ENCODE measurements at regions not wholly inside any gene's neighbourhood (a gene's known extent, or its start where the extent isn't known, plus 50 kb on each side); places are given as distances from the start of the nearest gene placed in this dataset.

DNA sequence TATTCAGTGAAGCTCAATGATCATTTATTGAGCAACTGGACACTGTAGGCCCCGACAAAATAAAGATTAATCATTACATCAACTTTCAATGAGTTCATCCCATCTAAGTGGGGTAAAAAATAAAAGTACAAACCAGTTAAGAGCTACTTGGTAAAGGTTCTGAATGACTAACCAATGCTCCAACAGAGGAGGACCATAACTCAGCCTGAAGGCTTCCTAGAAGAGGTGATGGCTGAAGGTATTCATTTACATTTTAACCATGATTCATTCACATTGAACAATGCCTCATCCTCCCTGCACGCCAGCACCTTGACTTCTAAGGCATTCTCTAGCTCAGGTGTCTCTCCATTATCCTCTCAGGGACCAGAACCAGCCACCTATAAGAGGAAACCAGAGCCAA lies 201.4 kb downstream of the ZNF462 start:
- DNase-seq (ENCODE audit: low spot score): no peak
- intact Hi-C loops (cut with DNase I): no loop called here

GRCh38 chr9:107065549-107065948 lies 202.6 kb downstream of the ZNF462 start:
- intact Hi-C loops (cut with DNase I): no loop called here
- DNase-seq (ENCODE audit: low spot score): no peak

- intact Hi-C loops (cut with DNase I): no loop called here
- no peak for DNase-seq (ENCODE audit: low spot score)
Measured at GRCh38 chr9:107067739-107068416, 204.9 kb downstream of the ZNF462 start.

GRCh38 chr9:107068581-107068980 lies 205.6 kb downstream of the ZNF462 start:
- intact Hi-C loops (cut with DNase I): no loop called here

DNA sequence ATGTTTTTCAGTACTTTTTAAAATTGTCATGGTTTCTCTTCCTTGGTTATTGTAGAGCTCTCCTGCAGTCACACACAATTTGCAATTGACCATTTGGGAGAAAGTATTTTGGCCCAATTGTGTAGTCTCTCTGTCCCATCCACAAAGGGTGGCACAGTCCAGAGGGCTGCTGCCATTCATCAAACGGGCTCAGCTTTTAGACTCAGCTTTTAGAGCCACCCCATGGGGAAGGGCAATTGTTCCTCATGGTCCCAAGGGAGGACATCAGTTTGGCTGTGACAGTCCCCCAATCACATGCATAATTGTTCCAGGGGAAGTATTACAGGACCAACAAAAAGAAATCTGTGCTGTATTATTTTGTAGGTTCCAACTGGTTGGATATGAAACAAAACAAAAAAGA lies 207.6 kb downstream of the ZNF462 start:
- no peak for DNase-seq (ENCODE audit: low spot score)
- intact Hi-C loops (cut with DNase I): no loop called here

More at GRCh38 chr9:107068581-107068980, 205.6 kb downstream of the ZNF462 start:
- DNase-seq (ENCODE audit: low spot score): no peak

DNA sequence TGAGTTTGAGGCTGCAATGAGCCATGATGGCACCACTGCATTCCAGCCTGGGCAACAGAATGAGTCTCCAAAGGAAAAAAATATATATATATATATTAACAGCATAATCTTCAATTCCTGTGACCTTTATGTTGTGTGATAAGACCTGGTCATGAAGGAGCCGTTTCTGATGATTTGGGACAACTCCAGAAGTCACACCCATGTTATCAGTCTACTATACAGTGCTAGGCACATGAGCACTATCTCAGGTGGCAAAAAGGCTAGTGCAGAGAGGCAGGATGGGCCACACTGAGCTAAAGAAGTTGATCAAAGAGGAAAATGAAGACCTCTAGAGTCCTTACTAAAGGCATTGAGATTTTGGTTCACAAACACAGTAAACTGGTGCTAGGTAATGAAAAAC lies 205.0 kb upstream of the RAD23B start:
- intact Hi-C loops (cut with DNase I): no loop called here
- no peak for DNase-seq (ENCODE audit: low spot score)

- intact Hi-C loops (cut with DNase I): no loop called here
- DNase-seq (ENCODE audit: low spot score): no peak
Measured at GRCh38 chr9:107079589-107079988, 203.5 kb upstream of the RAD23B start.

GRCh38 chr9:107080130-107080529 lies 202.9 kb upstream of the RAD23B start:
- no peak for DNase-seq (ENCODE audit: low spot score)
- intact Hi-C loops (cut with DNase I): no loop called here

- intact Hi-C loops (cut with DNase I): no loop called here
- no peak for DNase-seq (ENCODE audit: low spot score)
Measured at GRCh38 chr9:107086460-107086859, 196.6 kb upstream of the RAD23B start.

DNA sequence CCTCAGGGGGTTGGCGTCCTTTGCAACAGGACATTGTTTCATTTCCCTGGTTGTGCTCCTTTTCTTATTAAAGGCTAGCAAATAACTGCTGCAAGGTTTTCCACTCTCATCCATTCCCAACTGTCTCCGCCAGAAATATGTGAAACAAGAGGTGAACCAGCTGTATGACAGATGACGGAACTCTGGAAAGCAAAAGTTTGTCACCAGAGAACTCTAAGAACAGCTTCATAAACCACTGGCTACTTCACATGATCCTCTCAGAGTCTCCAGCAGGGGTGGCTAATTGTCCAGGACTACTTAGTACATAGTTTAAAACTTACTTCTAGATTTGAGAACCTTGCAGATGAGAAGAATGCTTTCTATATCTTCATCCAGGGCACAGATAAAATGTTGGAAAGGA lies 195.9 kb upstream of the RAD23B start:
- intact Hi-C loops (cut with DNase I): no loop called here
- no peak for DNase-seq (ENCODE audit: low spot score)

GRCh38 chr9:107090218-107090617 lies 192.9 kb upstream of the RAD23B start:
- no peak for DNase-seq (ENCODE audit: low spot score)
- intact Hi-C loops (cut with DNase I): no loop called here

DNA sequence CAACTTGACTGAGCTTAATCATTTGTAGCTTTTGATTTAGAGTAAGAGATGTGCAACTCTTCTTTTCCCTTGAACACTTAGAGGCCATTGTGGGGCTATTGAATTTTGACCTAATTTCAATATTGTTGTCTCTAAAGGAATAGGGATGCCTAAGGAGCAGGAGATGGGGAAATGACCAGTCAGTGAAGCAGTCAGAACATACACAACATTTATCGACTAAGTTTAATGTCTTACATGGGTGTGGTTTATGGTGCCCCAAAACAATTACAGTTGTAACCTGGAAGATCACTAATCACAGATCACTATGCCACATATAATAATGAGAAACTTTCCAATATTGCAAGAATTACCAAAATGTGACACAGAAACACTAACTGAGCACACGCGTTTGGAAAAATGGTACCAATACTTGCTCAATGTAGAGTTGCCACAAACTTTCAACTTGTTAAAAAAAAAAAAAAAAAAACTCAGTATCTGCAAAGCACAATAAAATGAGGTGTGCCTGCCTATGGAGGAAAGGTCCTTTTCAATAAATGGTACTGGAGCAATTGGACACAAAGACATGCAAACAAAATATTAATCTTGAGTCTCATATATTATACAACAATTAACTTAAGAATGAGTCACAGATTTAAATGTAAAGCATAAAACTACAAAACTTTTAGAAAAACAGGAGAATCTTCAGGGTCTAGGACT lies 189.6 kb upstream of the RAD23B start:
- no peak for DNase-seq (ENCODE audit: low spot score)
- intact Hi-C loops (cut with DNase I): no loop called here

DNA sequence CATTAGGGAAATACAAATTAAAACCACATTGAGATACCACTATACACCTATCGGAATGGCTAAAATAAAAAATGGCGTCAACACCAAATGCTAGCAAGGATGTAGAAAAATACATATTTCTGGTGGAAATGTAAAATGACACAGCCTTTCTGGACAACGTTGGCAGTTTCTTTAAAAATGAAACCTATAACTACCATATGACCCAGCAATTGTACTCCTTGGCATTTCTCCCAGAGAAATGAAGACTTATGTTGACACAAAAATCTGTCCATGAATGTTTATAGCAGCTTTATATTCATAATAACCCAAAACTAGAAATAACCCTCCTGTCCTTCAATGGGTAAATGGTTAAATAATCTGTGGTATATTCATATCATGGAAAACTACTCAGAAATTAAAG lies 188.7 kb upstream of the RAD23B start:
- intact Hi-C loops (cut with DNase I): no loop called here
- DNase-seq (ENCODE audit: low spot score): no peak

DNA sequence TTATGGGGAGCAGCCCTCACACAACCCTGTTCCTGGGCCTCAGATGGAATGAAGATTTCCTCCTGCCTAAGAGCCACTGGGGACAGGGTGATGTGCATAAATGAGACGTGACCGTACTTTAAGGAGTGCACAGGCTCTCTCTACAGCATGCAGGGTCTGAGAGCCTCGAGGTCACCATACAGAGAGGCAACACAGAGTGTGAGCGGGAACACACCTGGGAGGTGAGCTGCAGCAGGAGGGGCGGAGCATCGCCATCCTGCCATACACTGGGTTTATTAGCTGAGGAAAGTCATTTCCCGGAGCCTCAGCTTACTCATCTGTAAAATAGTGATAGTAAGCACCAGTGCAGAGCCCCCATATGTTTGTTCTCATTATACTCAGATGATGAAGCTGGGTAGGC lies 182.5 kb upstream of the RAD23B start:
- intact Hi-C loops (cut with DNase I): no loop called here
- DNase-seq (ENCODE audit: low spot score): no peak

DNA sequence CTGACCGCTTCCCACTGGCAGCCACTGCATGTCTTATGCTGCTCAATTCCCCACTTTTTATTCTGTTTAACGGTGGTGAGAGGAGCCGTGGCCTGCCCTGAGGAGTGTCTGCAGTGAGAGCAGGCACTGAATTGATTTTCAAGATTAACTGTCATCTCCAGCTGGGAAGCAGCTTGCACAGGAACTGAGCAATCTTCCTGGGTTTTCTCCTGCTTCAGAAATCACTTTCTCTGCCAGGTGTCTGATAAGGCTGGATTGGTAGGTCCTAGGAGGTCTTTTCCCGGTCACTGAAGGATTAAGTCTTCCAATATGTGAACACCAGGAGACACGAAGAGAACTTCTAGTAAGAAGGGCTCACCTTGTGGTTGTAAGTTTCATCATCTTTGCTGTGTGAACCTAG lies 181.1 kb upstream of the RAD23B start:
- DNase-seq (ENCODE audit: low spot score): no peak
- intact Hi-C loops (cut with DNase I): no loop called here

DNA sequence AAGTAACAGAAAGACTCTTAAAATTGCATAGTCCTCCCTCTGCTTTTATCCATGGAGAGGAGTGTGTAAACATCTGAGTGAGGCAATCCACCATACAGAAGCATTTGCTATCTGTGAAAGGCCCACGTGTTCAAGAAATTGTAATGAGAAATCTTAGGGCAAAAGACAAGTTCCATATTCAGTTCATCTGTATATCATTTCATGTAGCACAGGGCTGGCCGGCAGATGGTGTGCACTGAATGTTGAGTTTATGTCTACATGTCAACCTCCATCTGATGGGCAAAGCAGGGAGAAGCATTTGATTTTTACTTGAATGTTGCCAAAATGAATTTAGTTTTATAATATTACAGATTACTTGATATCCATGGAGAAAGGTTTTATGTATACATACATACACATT lies 179.5 kb upstream of the RAD23B start:
- no peak for DNase-seq (ENCODE audit: low spot score)

GRCh38 chr9:107105784-107106183 lies 177.3 kb upstream of the RAD23B start:
- intact Hi-C loops (cut with DNase I): no loop called here
- DNase-seq (ENCODE audit: low spot score): no peak

More for the DNA sequence above, 179.5 kb upstream of the RAD23B start:
- intact Hi-C loops (cut with DNase I): no loop called here

GRCh38 chr9:107106416-107106815 lies 176.7 kb upstream of the RAD23B start:
- intact Hi-C loops (cut with DNase I): no loop called here
- no peak for DNase-seq (ENCODE audit: low spot score)

DNA sequence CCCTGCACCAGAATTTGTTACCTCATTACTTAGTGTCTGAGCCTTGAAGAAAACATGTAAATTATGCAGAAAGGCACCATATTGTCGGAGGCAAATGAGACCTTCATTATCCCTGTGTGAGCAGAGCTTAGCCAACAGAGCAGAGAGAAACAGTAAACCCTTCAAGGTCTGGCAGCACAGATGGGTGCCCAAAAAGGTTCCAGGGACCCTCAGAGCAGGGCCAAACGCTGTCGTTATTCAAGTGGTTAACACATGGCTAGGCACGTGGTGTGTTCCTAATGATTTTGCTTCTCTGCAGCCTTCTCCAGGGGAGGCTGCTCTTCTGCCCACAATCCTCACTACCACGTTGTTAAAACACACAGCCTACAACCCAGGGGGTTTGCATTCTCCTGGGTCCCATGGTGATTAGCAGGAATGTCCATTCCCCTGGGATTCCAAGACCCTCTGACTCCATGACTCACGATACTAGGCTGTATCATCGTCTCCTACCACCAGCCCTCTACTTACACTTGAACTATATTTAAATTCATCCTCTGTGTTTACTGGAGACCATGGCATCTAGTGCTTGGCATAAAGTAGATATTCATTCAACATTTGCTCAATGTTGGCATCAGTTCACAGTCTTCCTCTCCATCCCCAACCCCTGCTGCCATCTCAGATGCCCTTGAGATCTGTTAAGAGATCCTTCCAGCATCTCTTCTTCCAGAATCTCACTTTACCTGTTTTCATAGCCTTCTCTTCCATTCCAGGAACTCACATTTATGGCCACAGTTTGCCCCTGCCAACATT lies 174.5 kb upstream of the RAD23B start:
- intact Hi-C loops (cut with DNase I): no loop called here
- DNase-seq (ENCODE audit: low spot score): no peak

DNA sequence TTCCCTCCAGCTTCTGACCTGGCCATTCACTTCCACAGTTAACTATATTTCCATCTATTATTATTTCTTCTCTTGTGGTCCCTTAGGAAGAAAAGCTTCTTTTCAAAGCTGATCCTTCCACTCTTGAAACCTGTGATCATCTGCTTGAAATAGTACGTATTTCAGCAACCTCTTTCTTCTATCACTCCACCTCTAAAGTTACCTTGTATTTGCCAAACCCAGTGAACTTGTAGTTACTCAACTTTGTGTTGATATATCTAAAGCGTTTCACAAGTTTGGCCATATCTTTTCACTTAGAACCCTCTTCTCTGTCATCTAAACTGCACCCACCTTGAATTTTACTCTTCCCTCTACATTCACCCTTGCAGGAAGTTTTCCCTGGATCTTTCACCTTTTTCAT lies 173.8 kb upstream of the RAD23B start:
- no peak for DNase-seq (ENCODE audit: low spot score)
- intact Hi-C loops (cut with DNase I): no loop called here

DNA sequence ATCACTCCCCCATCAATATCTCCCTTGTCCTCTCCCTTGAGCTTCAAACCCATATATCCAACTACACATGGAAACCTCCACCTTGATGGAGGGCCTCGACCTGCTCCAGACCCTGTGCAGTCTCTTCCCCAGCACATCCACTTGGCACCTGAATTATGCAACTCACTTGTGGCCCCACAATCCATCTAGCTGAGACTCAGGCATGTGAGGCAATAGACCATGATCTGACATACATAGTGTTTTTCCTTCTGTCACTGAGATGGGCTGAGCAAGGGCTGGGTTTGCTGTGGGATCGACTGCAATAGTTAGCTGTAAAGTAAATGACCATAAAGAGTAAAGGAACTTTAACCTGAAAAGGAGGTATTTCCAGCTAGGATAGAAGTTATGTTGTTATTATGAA lies 172.9 kb upstream of the RAD23B start:
- intact Hi-C loops (cut with DNase I): no loop called here
- no peak for DNase-seq (ENCODE audit: low spot score)
